HG03060 (cell line): ENCODE measurements at regions not wholly inside any gene's neighbourhood (a gene's known extent, or its start where the extent isn't known, plus 50 kb on each side); places are given as distances from the start of the nearest gene placed in this dataset.

Experiments
- ATAC-seq: cut with Tn5 transposase; IDR thresholded peaks from one replicate; pipeline ENCODE4 v1.9.1; 2021; ENCODE audit warnings: low read depth, moderate number of reproducible peaks; ENCODE audit not compliant: unreplicated experiment

- no peak for ATAC-seq
Observed at GRCh38 chr6:97867177-97867576, 584.2 kb upstream of the MMS22L start.

DNA sequence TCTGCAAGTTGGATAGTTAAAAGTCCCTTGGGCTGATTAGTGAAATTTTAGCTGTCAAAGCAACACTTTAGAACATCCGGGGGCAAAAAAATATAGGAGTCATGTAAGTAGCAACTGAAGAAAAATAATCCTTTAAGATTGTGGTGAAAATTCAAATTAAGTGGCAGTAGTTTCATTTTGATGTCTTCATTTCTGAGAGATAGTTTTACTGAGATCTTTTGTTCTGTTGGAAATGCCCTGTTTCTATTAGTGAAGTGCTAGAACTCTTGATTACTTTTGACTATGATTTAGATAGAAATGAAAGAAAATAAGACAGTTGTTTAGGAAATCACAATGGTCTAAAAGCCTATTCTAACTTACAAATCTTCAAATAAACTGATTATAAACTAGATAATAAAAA lies 587.3 kb upstream of the MMS22L start:
- no peak for ATAC-seq

- ATAC-seq = no peak
Observed at GRCh38 chr6:97876711-97877110, 593.7 kb upstream of the MMS22L start.

GRCh38 chr6:97882755-97883154 lies 599.7 kb upstream of the MMS22L start:
- no peak for ATAC-seq

DNA sequence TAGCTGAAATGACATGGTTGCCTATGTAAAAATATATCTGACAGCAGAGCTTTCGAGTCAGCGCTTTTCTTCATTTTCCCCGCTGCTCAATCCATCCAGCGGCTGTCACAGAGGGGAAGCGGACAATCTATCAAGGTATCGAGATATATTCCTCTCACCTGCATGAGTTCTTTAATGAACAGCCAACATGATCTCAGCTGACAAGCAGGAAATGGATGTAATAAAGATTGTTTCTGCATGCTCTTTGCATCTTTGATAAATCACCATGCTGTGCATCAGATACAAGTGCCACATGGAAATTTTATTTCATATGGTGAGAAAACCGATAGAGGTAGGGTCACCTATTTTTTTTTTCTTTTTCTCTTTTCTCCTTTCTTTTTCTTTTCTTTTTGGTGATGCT lies 602.3 kb upstream of the MMS22L start:
- no peak for ATAC-seq

DNA sequence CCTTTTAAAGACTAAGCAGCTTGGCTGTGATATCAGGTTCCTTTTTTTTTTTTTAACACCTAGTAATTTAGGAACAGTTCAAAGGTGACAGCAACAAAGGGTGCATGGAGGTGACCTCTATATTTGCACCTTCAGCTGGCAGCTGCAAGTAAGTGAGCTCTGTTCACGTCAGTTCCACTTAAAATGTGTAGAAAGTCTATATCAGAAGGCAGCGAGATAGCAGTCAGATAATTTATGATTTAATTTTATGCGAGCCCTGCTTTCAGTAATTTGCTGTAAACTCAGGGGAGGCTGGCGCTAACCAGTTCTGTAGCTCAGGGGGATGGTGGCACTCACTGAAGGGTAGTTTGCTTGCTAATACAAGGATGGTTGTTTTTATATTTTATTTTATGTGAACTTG lies 602.8 kb upstream of the MMS22L start:
- ATAC-seq = no peak

- no peak for ATAC-seq
Observed at GRCh38 chr6:97901531-97901930, 618.5 kb upstream of the MMS22L start.

DNA sequence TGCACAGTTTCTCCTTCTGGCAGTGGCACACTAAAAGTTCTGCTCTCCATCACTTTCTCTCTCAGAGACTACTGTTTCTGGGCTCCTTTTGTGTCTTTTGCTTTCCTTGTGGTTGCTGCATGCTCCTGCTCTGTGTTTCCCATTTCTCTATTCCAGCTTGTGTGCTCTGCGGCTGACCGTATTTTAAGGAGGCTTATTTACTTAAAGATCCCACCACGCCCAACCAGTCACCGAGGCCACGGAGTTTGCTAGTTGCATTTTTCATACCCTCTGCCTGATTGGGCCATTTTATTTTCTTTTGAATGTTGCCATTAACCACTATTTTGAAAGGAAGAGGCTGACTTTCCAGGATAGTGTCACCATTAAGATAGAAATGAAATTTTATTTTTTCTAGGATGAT lies 626.4 kb upstream of the MMS22L start:
- no peak for ATAC-seq

DNA sequence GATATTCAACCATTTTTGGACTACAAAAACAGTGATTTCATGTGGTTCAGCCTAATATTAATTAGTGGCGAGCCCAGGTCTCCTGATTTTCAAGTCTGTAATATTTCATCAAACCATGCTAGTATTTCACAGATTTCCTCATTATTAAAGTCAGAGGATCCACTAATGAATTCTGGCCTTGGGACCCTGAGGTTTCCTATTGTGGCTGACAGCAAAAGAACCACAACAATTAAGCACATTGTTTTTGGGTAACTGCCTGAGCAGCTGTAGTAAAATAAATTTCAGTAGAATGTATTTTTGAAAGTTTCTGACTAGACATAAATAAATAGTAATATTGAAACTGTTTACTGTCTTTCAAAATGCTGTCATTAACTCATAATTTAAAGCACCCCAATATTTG lies 630.7 kb upstream of the MMS22L start:
- no peak for ATAC-seq

GRCh38 chr6:97914912-97915311 lies 631.9 kb upstream of the MMS22L start:
- ATAC-seq = no peak

DNA sequence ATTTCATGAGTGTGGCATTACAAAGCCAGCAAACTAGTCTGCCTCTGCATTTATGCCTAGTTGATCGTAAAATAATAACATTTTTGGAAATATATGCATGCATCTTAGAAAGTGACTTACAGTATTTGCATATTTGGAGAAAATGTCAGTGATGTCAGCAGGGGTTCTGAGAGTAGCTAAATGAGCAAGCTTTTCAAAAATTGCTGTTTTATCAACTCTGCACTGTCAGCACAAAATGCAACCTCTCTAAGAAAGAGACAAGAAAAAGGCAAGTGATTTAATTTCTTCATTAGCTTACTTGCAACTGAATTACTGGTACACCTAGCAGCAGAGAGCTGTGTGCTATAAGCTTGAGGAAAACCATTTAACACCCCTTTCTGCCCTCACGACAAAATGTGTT lies 632.5 kb upstream of the MMS22L start:
- no peak for ATAC-seq

GRCh38 chr6:97917369-97917768 lies 634.4 kb upstream of the MMS22L start:
- no peak for ATAC-seq

GRCh38 chr6:97919046-97919445 lies 636.0 kb upstream of the MMS22L start:
- no peak for ATAC-seq

DNA sequence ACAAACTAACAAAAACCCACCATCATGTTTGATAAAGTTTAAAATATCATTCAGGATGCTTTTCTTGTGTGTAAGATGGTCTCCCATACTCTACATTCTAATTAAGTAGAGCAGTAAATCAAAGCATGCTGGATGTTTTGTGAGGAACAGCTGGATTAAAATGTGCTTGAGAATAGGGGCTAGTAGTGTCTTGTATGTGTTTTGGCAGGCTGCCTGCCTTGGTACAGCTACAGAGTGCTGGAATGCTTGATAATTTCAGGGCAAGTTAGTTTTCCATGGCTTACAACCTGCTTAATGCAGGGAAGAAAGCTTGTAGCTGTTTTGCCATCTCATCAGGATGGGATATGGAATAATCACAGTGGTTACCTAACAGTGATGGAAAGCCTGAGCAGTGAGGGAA lies 636.6 kb upstream of the MMS22L start:
- ATAC-seq = no peak

DNA sequence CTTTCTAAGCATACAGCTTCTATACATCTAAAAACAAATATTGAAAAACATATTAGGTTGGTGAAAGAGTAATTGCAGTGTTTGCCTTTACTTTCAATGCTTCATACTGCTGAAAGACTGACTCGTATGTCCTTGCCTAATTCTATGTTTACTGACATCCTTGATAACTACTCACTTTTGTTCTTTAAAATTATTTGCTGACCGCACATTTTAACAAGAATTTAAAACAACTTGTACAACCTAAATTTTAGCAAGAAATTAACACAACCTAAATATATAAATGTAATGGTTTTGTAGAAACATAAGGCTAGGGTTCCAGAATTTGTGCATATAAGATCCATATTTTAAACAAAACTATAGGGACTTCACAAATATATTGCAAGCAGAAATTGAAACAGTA lies 640.2 kb upstream of the MMS22L start:
- no peak for ATAC-seq

DNA sequence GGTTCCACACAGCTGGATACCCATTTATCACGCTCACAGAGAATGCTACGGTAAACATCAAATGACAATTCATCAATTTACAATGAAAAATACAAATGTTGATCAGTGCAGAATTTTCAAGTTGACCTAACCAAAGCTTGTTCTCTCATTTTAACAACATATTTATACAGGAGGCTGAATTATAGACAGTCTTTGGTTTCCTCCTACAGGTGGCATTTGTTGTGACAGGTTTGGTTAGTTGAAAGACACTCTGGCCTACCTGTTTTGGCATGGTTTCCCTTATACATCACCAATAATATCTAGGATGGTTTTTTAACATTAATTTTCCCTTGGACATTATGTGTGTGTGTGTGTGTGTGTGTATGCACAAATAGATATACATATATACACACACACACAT lies 642.5 kb upstream of the MMS22L start:
- no peak for ATAC-seq

DNA sequence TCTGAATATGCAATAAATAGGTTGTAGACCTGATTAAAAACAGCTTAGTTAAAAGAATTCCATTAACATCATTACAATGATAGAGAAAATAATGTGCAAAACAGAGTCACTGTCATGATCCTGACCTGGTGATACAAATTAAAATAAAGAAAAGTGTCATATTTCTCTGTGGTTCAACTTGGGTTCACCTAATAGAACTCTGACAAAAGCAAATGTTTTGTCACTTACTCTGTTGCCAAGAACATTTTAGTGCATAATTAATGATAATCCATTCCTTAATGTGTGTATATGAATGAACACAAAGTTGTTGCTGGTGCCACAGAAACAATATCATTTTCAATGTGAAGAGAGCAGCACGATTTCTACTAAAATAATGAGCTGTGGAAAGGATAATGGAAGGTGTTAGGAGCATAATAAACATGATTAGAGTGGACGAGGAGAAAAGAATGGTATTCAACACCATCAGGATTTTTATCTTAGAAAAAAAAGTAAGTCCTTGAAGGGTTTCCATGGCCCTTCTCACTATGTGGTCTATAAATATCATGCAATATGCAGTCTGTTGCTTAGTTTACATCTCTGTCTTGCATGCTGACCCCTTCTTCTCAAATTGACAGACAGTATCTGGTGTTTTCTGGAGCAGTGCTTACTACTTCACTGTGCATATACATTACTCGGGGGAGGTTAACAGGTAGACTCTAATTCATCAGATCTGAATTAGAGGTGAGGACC lies 656.6 kb upstream of the MMS22L start:
- no peak for ATAC-seq

- no peak for ATAC-seq
Observed at GRCh38 chr6:97947841-97948240, 664.8 kb upstream of the MMS22L start.

DNA sequence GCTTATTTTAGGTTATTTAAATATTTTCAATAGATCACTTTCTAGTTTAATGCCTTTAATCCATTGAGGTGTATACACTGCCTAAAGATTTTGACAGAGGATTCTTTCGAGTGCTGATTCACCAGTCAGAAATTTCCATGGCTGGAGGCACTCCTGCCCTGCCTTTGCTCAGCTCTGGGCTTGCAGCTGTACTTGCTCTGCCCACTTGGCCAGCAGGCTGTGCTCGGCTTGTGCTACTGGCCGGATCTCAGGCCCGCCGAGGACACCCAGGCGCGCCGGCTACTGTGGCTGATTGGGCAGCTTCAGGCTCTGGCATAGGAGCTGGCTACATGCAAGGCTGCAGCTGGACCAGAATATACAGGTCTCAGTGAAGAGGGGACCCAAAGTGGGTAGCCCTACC lies 675.1 kb upstream of the MMS22L start:
- no peak for ATAC-seq

GRCh38 chr6:97963193-97963592 lies 680.2 kb upstream of the MMS22L start:
- ATAC-seq = no peak

- no peak for ATAC-seq
Observed at GRCh38 chr6:97969065-97969464, 686.0 kb upstream of the MMS22L start.

- ATAC-seq = no peak
Observed at GRCh38 chr6:97977084-97977483, 694.1 kb upstream of the MMS22L start.

DNA sequence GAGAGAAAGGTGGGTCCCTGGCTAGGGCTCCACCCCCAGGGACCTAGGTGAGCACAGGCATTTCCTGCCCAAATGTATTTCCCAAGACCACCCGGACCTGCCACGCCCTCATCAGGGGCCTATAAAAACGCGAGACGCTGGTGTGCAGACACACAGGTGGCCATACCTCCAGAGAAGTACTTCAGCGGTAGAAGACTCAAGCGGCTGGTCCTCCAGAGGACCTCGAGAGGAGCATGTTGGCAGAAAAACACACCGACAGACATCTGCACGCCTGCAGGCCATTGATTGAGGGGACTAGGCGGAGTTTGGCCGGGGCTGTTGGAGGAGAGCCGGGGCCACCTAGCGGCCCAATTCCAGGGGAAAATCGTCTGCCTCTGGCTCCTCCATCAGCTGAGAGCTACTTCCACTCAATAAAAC lies 695.8 kb upstream of the MMS22L start:
- ATAC-seq = no peak
